Heart left ventricle (tissue), 16 donors: ENCODE measurements at regions not wholly inside any gene's neighbourhood (a gene's known extent, or its start where the extent isn't known, plus 50 kb on each side); places are given as distances from the start of the nearest gene placed in this dataset.

Experiments
- ATAC-seq, 4 donors: fragments of 200-7000 bp; cut with Tn5 transposase; one replicate each; pipeline ENCODE4 v1.9.1; 2020 to 2022; ENCODE audit warnings: moderate library complexity in 4 of 4, mild to moderate bottlenecking in 3 of 4, moderate number of reproducible peaks in 1 of 4
- DNase-seq, 5 donors: peaks; one replicate each; pipeline ENCODE4 v3.0.0-alpha.2; 2020
- H3K27ac ChIP-seq, 12 donors: fragments of 200-600 bp; sonication (generic) in 4 of 12; one replicate each; pipeline versions ENCODE4 v1.5.0 to v1.8.0; 2016 to 2022; ENCODE audit warnings: mild to moderate bottlenecking in 2 of 12
- H3K27me3 ChIP-seq, 9 donors: fragments of 200-600 bp; sonication (generic) in 2 of 9; one replicate each; pipeline versions ENCODE4 v1.5.1 to v1.8.0; 2016 to 2022; ENCODE audit warnings: mild to moderate bottlenecking in 3 of 9
- H3K36me3 ChIP-seq, 9 donors: fragments of 200-600 bp; sonication (generic) in 2 of 9; one replicate each; pipeline versions ENCODE4 v1.5.0 to v1.8.0; 2018 to 2022; ENCODE audit warnings: mild to moderate bottlenecking in 2 of 9
- H3K4me1 ChIP-seq, 12 donors: fragments of 200-600 bp; sonication (generic) in 4 of 12; one replicate each; pipeline versions ENCODE4 v1.5.0 to v1.8.0; 2016 to 2022; ENCODE audit warnings: mild to moderate bottlenecking in 3 of 12
- H3K4me3 ChIP-seq, 12 donors: fragments of 200-600 bp; sonication (generic) in 4 of 12; one replicate each; pipeline versions ENCODE4 v1.5.0 to v1.8.0; 2017 to 2022; ENCODE audit warnings: mild to moderate bottlenecking in 9 of 12, moderate library complexity in 4 of 12
- H3K9me3 ChIP-seq, 12 donors: fragments of 200-600 bp; sonication (generic) in 4 of 12; one replicate each; pipeline versions ENCODE4 v1.5.0 to v1.8.0; 2016 to 2022; ENCODE audit warnings: mild to moderate bottlenecking in 1 of 12
- CTCF ChIP-seq, 12 donors: fragments of 200-600 bp; sonication (generic) in 4 of 12; IDR thresholded peaks; one replicate each; pipeline versions ENCODE4 v1.5.0 to v1.8.0; 2018 to 2022; ENCODE audit warnings: antibody characterized with exemption in 12 of 12, mild to moderate bottlenecking in 5 of 12
- POLR2A ChIP-seq, 2 donors: fragments of 450-650 bp; IDR thresholded peaks; one replicate each; pipeline ENCODE4 v1.6.1; 2017; ENCODE audit warnings: antibody characterized with exemption in 2 of 2, mild to moderate bottlenecking in 2 of 2, moderate library complexity in 2 of 2
- WGBS, 4 donors: extraction: QIAGEN DNeasy Blood & Tissue Kit in 2 of 4; methylation state at CpG; one replicate each; pipeline versions ENCODE4 v1.1.5 to v1.1.7; 2013 to 2018; 5-methylcytosine and 5-hydroxymethylcytosine counted together
- intact Hi-C, 10 donors: fragments of 100-400 bp; cut with DNase I; formaldehyde crosslinking; loops; one replicate each; pipeline versions ENCODE4 v1.11.1 to v1.14.2; 2022
- donor health status: ischemic (EF 13 %, LVEDD 7.1; RV severe dilation, severe dysfunction).
- donor health status: healthy with polysubstance abuse.
- donor health status: DM: no; HTN: yes; CAD: no.
- donor health status: DM: no; HTN: no; CAD: no.
- donor health status: ischemic (EF 25% LVEDD 6.9; RV normal size, moderate dysfunction).
- donor health status: ischemic (EF 25% LVEDD 5.7; RV mildly dilated, moderate dysfunction).
- donor health status: healthy.
- donor health status: DM: yes; HTN: yes; CAD: no.
- donor health status: ischemic (EF 35%, LVEDD 5.7; RV mildly dilated, moderate dysfunction).
- donor health status: nonischemic (EF 11% LVEDD 7.7; RV severe dilation, severe dysfunction).
- donor health status: DM: yes; HTN: yes; CAD: no.
- donor health status: PGD.
- donor health status: ischemic (EF 29% LVEDD 5.4; RV normal size, mild dysfunction).
- donor health status: nonischemic (EF 23%, LVEDD 6.1; RV moderate dilation, normal function).

GRCh38 chr5:157989296-157989695 is 130.4 kb upstream of the CLINT1 start:
- Histone ChIP-seq H3K27me3 (no peaks in the 10 kb centered on the region), H3K27ac (no peak overlapping the region), H3K4me3 (no peak overlapping the region), H3K4me1 (peaks cover 0 to 7% (median 0%) of the 10 kb centered on the region in 12 donors), H3K36me3 (no peaks in the 10 kb centered on the region), H3K9me3 (no peaks in the 10 kb centered on the region)
- DNase-seq, result no peak
- intact Hi-C loops, result no loop called here
- TF ChIP-seq CTCF (IDR thresholded peaks at IDR 0.05), result no peak
- ATAC-seq, result no peak
- WGBS, 4 donors, result 79 to 85% (median 80%) methylated on average over 6 of the region's 6 CpGs

GRCh38 chr5:157987259-157987658 is 128.3 kb upstream of the CLINT1 start:
- no peak overlapping the region for H3K4me3 ChIP-seq
- H3K4me1 ChIP-seq, result peaks cover 0 to 13% (median 0%) of the 10 kb centered on the region in 12 donors
- H3K9me3 ChIP-seq, result no peaks in the 10 kb centered on the region
- H3K36me3 ChIP-seq, result no peaks in the 10 kb centered on the region
- no peaks in the 10 kb centered on the region for H3K27me3 ChIP-seq
- WGBS, 4 donors, result 87 to 96% (median 93%) methylated on average over 15 of the region's 15 CpGs
- intact Hi-C loops, result no loop called here
- ATAC-seq (no peak), DNase-seq (no peak)
- no peak overlapping the region for H3K27ac ChIP-seq
- TF ChIP-seq POLR2A (IDR thresholded peaks at IDR 0.05), result no peak
- TF ChIP-seq CTCF (IDR thresholded peaks at IDR 0.05), result no peak

- Histone ChIP-seq H3K27ac (no peak overlapping the region), H3K36me3 (no peaks in the 10 kb centered on the region), H3K4me3 (no peak overlapping the region), H3K4me1 (peaks cover 0 to 13% (median 0%) of the 10 kb centered on the region in 12 donors), H3K9me3 (no peaks in the 10 kb centered on the region), H3K27me3 (no peaks in the 10 kb centered on the region)
- WGBS, 4 donors, result 96 to 97% (median 96%) methylated on average over 24 to 29 of the region's 29 CpGs
- no peak for ATAC-seq
- no peak for DNase-seq
- intact Hi-C loops, result no loop called here
- TF ChIP-seq POLR2A (IDR thresholded peaks at IDR 0.05) (no peak), CTCF (IDR thresholded peaks at IDR 0.05) (no peak)
These were observed 127.6 kb upstream of the CLINT1 start for GRCh38 chr5:157986431-157986990.

- H3K4me1 ChIP-seq, result peaks cover 0 to 13% (median 0%) of the 10 kb centered on the region in 12 donors
- no peak for TF ChIP-seq POLR2A (IDR thresholded peaks at IDR 0.05)
- WGBS, 4 donors, result 67 to 70% (median 69%) methylated on average over 5 of the region's 5 CpGs
- no peak for DNase-seq
- no peaks in the 10 kb centered on the region for H3K27me3 ChIP-seq
- H3K36me3 ChIP-seq, result no peaks in the 10 kb centered on the region
- H3K4me3 ChIP-seq, result no peak overlapping the region
- intact Hi-C loops, result no loop called here
- no peak for ATAC-seq
- H3K9me3 ChIP-seq, result no peaks in the 10 kb centered on the region
- peak overlapping the region in 1 of 12 donors; percentile 4 for H3K27ac ChIP-seq
These were observed 125.7 kb upstream of the CLINT1 start for GRCh38 chr5:157984611-157985010.
